Caco-2 (cell line): ENCODE measurements at regions not wholly inside any gene's neighbourhood (a gene's known extent, or its start where the extent isn't known, plus 50 kb on each side); places are given as distances from the start of the nearest gene placed in this dataset.

Experiments used
- BruUV-seq: library from RNA; stranded (reverse); fragments of 400-500 nt; replicated peaks from 2 replicates; lab custom pipeline; 2021; lab: Mats Ljungman, UMichigan
- CTCF ChIA-PET: fragments of 300-600 bp; sonication (Branson Sonifier 250); formaldehyde crosslinking; loops from one replicate; lab custom pipeline; 2022; ENCODE audit warnings: antibody characterized with exemption; lab: Charles Lee
- POLR2A ChIA-PET: fragments of 300-600 bp; sonication (Branson Sonifier 250); formaldehyde crosslinking; loops from one replicate; lab custom pipeline; 2022; ENCODE audit warnings: antibody characterized with exemption; lab: Charles Lee
- DNase-seq, 2 experiments: peaks; one replicate each; pipeline versions ENCODE4 v3.0.0 to v3.0.0-alpha.2; 2020 to 2022
- H3K27me3 ChIP-seq: replicated peaks from 2 replicates; pipeline ENCODE4 v1.6.0; 2011; ENCODE audit warnings: low read length; ENCODE audit not compliant: control insufficient read depth, insufficient read depth
- H3K36me3 ChIP-seq: 2 replicates; pipeline ENCODE4 v1.5.1; 2011; ENCODE audit warnings: low read length; ENCODE audit not compliant: control insufficient read depth, insufficient read depth
- H3K4me1 ChIP-seq: fragments of 250-450 bp; sonication (Bioruptor Pico); 2 replicates; pipeline ENCODE4 v1.5.1; 2020; ENCODE audit warnings: mild to moderate bottlenecking
- H3K4me3 ChIP-seq: 2 replicates; pipeline ENCODE4 v1.5.1; 2011; ENCODE audit warnings: low read depth, mild to moderate bottlenecking, control low read depth, low read length
- H3K9me3 ChIP-seq: fragments of 250-450 bp; sonication (Bioruptor Pico); 2 replicates; pipeline ENCODE4 v1.5.1; 2020; ENCODE audit warnings: mild to moderate bottlenecking, moderate library complexity
- H3K27ac Mint-ChIP-seq: one replicate; pipeline ENCODE4 v1.8.0; 2022; ENCODE audit warnings: mixed read lengths; ENCODE audit not compliant: unreplicated experiment
- H3K27me3 Mint-ChIP-seq: one replicate; pipeline ENCODE4 v1.8.0; 2022; ENCODE audit warnings: mixed read lengths; ENCODE audit not compliant: insufficient read depth, unreplicated experiment
- H3K36me3 Mint-ChIP-seq: one replicate; pipeline ENCODE4 v1.8.0; 2022; ENCODE audit warnings: mild to moderate bottlenecking, mixed read lengths; ENCODE audit not compliant: insufficient read depth, unreplicated experiment
- H3K4me1 Mint-ChIP-seq: one replicate; pipeline ENCODE4 v1.8.0; 2022; ENCODE audit warnings: low read depth, mixed read lengths; ENCODE audit not compliant: unreplicated experiment
- H3K4me3 Mint-ChIP-seq: one replicate; pipeline ENCODE4 v1.8.0; 2022; ENCODE audit warnings: mild to moderate bottlenecking, moderate library complexity, mixed read lengths; ENCODE audit not compliant: unreplicated experiment
- H3K9me3 Mint-ChIP-seq: one replicate; pipeline ENCODE4 v1.8.0; 2022; ENCODE audit warnings: mixed read lengths; ENCODE audit not compliant: unreplicated experiment
- intact Hi-C: fragments of 100-400 bp; cut with micrococcal nuclease; formaldehyde crosslinking; loops from one replicate; pipeline ENCODE4 v1.10.0; 2022; ENCODE audit not compliant: unreplicated experiment
- TF ChIP-seq, protein P1 (sequence below), 2 experiments: fragments of 200-600 bp in 1 of 2; IDR thresholded peaks; 1 replicate in 1 of 2; 2 replicates in 1 of 2; pipeline versions ENCODE4 v1.5.1 to v1.8.0; 2011 to 2022; ENCODE audit warnings: antibody characterized with exemption in 1 of 2, control low read depth in 1 of 2, inconsistent platforms in 1 of 2, low read depth in 1 of 2, low read length in 1 of 2, mild to moderate bottlenecking in 1 of 2, moderate library complexity in 1 of 2; ENCODE audit not compliant: insufficient read depth in 1 of 2, severe bottlenecking in 1 of 2, unreplicated experiment in 1 of 2

DNA sequence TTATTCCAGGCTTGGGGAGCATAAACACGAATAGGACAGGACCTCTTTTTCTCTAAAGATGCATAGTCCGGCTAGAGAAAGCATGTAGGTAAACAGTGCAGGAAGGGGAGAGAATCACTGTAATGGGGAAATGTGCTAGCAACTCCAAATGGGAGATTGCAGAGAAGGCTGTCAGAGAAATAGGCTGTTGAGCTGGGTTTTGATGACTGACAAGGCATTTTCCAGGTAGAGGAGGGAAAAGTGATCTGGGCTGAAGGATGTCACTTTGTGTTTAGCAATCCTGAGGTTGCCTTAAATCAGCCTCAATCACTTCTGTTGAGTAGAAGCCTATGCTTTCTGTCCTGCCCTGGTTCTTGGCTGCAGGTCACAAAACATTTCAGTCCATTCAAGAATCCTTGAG is 242.0 kb upstream of the MEIS1 start:
- no peak overlapping the region for H3K4me3 Mint-ChIP-seq
- no peak overlapping the region for H3K4me3 ChIP-seq
- no peaks in the 10 kb centered on the region for H3K4me1 ChIP-seq
- no TSS peak for BruUV-seq
- DNase-seq, result no peak
- H3K36me3 ChIP-seq, result no peaks in the 10 kb centered on the region
- ChIA-PET POLR2A (interaction anchor here (0.6 kb wide), 1 partner anchor 1711 kb away, joined by 5 read pairs; no protein-coding TSS in a partner anchor), CTCF (no interaction called here)
- peaks cover 12% of the 10 kb centered on the region for H3K27me3 Mint-ChIP-seq
- TF ChIP-seq, protein P1, sequence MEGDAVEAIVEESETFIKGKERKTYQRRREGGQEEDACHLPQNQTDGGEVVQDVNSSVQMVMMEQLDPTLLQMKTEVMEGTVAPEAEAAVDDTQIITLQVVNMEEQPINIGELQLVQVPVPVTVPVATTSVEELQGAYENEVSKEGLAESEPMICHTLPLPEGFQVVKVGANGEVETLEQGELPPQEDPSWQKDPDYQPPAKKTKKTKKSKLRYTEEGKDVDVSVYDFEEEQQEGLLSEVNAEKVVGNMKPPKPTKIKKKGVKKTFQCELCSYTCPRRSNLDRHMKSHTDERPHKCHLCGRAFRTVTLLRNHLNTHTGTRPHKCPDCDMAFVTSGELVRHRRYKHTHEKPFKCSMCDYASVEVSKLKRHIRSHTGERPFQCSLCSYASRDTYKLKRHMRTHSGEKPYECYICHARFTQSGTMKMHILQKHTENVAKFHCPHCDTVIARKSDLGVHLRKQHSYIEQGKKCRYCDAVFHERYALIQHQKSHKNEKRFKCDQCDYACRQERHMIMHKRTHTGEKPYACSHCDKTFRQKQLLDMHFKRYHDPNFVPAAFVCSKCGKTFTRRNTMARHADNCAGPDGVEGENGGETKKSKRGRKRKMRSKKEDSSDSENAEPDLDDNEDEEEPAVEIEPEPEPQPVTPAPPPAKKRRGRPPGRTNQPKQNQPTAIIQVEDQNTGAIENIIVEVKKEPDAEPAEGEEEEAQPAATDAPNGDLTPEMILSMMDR (IDR thresholded peaks at IDR 0.05; ENCODE audit: insufficient read depth in 1 of 2, low read depth in 1 of 2, low read length in 1 of 2, severe bottlenecking in 1 of 2, unreplicated experiment in 1 of 2), result no peak
- no peaks in the 10 kb centered on the region for H3K27me3 ChIP-seq
- intact Hi-C loops, result no loop called here
- H3K9me3 ChIP-seq, result no peaks in the 10 kb centered on the region
- no peaks in the 10 kb centered on the region for H3K4me1 Mint-ChIP-seq
- H3K9me3 Mint-ChIP-seq, result no peaks in the 10 kb centered on the region
- H3K27ac Mint-ChIP-seq, result no peak overlapping the region
- no peaks in the 10 kb centered on the region for H3K36me3 Mint-ChIP-seq

DNA sequence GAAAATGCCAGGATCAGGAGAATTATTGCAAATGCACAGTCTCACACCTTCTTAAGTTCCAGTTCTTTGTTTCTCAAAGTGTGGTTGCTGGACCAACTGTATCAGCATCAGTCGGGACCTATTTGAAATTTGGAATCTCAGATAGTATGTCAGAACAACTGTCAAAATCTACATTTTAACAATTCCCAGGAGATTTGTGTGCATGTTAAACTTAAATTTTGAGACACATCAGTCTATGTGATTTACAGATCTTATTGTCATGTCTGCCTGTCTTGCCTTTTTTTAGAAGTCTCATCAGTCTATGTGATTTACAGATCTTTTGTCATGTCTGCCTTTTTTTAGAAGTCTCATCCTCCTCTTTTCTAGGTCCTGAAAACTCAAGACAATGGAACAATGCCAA is 243.6 kb upstream of the MEIS1 start:
- TF ChIP-seq, protein P1 (IDR thresholded peaks at IDR 0.05; ENCODE audit: insufficient read depth in 1 of 2, low read depth in 1 of 2, low read length in 1 of 2, severe bottlenecking in 1 of 2, unreplicated experiment in 1 of 2), result no peak
- Mint-ChIP-seq H3K9me3 (no peaks in the 10 kb centered on the region), H3K27ac (no peak overlapping the region), H3K4me1 (no peaks in the 10 kb centered on the region), H3K36me3 (no peaks in the 10 kb centered on the region), H3K27me3 (peaks cover 6% of the 10 kb centered on the region), H3K4me3 (no peak overlapping the region)
- intact Hi-C loops, result no loop called here
- ChIA-PET CTCF (no interaction called here), POLR2A (no interaction called here)
- BruUV-seq, result no TSS peak
- Histone ChIP-seq H3K4me3 (no peak overlapping the region), H3K36me3 (no peaks in the 10 kb centered on the region), H3K4me1 (no peaks in the 10 kb centered on the region), H3K27me3 (no peaks in the 10 kb centered on the region), H3K9me3 (no peaks in the 10 kb centered on the region)
- DNase-seq, result no peak

DNA sequence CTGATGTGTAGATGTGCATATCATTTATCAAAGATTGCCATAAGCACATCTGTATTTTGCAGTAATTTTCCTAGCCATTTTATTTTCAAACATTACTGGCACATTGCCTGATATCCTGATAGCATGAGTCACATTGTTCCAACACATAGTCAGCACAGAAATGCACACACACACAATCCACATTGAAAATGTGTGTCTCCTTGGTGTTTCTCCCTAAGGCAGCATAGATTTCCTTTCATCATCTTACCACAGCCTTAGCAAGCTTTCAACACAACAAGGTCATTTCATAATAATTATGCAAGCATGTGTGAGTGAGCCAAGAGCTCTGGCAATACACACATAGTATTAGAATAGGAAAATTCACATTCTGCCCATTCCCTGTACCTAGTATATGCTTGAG is 245.4 kb upstream of the MEIS1 start:
- Histone ChIP-seq H3K9me3 (no peaks in the 10 kb centered on the region), H3K36me3 (no peaks in the 10 kb centered on the region), H3K4me1 (no peaks in the 10 kb centered on the region), H3K4me3 (no peak overlapping the region), H3K27me3 (no peaks in the 10 kb centered on the region)
- no TSS peak for BruUV-seq
- Mint-ChIP-seq H3K9me3 (no peaks in the 10 kb centered on the region), H3K27ac (no peak overlapping the region), H3K4me1 (no peaks in the 10 kb centered on the region), H3K36me3 (no peaks in the 10 kb centered on the region), H3K4me3 (no peak overlapping the region), H3K27me3 (peaks cover 4% of the 10 kb centered on the region)
- intact Hi-C loops, result no loop called here
- ChIA-PET CTCF (no interaction called here), POLR2A (no interaction called here)
- TF ChIP-seq, protein P1 (IDR thresholded peaks at IDR 0.05; ENCODE audit: insufficient read depth in 1 of 2, low read depth in 1 of 2, low read length in 1 of 2, severe bottlenecking in 1 of 2, unreplicated experiment in 1 of 2), result no peak
- no peak for DNase-seq
